HepG2 (cell line): ENCODE measurements at regions not wholly inside any gene's neighbourhood (a gene's known extent, or its start where the extent isn't known, plus 50 kb on each side); places are given as distances from the start of the nearest gene placed in this dataset.

Experiments
- ATAC-seq: fragments of 200-7000 bp; cut with Tn5 transposase; 3 replicates; pipeline ENCODE4 v1.9.1; 2020; ENCODE audit warnings: mild to moderate bottlenecking, moderate library complexity
- BruUV-seq: library from RNA; stranded (reverse); fragments of 400-500 nt; replicated peaks from 2 replicates; lab custom pipeline; 2021; lab: Mats Ljungman, UMichigan
- CTCF ChIA-PET: fragments of 300-600 bp; formaldehyde crosslinking; extraction: SDS; loops from one replicate; lab custom pipeline; 2021; ENCODE audit warnings: low total read pairs, inconsistent platforms, low intra/inter-chr PET ratio; lab: Yijun Ruan, JAX
- POLR2A ChIA-PET: fragments of 350-600 bp; sonication (Branson Sonifier 250); formaldehyde crosslinking; loops from one replicate; lab custom pipeline; 2020; ENCODE audit warnings: antibody characterized with exemption, inconsistent platforms; lab: Yijun Ruan, JAX
- DNase-seq: peaks from one replicate; pipeline ENCODE4 v3.0.0-alpha.2; 2015; ENCODE audit warnings: low spot score
- FAIRE-seq: peaks from 3 replicates; lab custom pipeline; 2011; peaks lifted over from hg19 to GRCh38; lab: Jason Lieb, UNC
- H2AFZ ChIP-seq: one replicate; pipeline ENCODE4 v1.6.1; 2011; ENCODE audit warnings: low read length, inconsistent platforms
- H3K27ac ChIP-seq: fragments of 300-600 bp; 3 replicates; pipeline ENCODE4 v1.8.0; 2011; ENCODE audit warnings: mixed run types, mild to moderate bottlenecking, mixed read lengths, low read length, inconsistent platforms; ENCODE audit not compliant: insufficient read depth; ENCODE audit errors: extremely low read length
- H3K27me3 ChIP-seq, 2 experiments: fragments of 200-600 bp in 1 of 2; 2 replicates in 1 of 2; 3 replicates in 1 of 2; pipeline versions ENCODE4 v1.6.0 to v1.8.0; 2011; ENCODE audit warnings: low read length in 2 of 2, mild to moderate bottlenecking in 2 of 2, moderate library complexity in 2 of 2, inconsistent platforms in 1 of 2; ENCODE audit not compliant: insufficient read depth in 2 of 2, control insufficient read depth in 1 of 2
- H3K36me3 ChIP-seq, 2 experiments: fragments of 200-600 bp in 1 of 2; replicated peaks in 1 of 2; 2 replicates in 1 of 2; 3 replicates in 1 of 2; pipeline versions ENCODE4 v1.5.1 to v1.8.0; 2011; ENCODE audit warnings: low read length in 2 of 2, inconsistent platforms in 1 of 2; ENCODE audit not compliant: insufficient read depth in 2 of 2, control insufficient read depth in 1 of 2
- H3K4me1 ChIP-seq: 2 replicates; pipeline ENCODE4 v1.5.1; 2012; ENCODE audit warnings: low read length, inconsistent platforms; ENCODE audit not compliant: insufficient read depth
- H3K4me2 ChIP-seq: 2 replicates; pipeline ENCODE4 v1.6.0; 2011; ENCODE audit warnings: low read depth, low read length, inconsistent platforms
- H3K4me3 ChIP-seq, 3 experiments: fragments of 200-600 bp in 1 of 3; sonication (generic), shearing (Covaris generic) in 1 of 3; replicated peaks in 1 of 3; 2 replicates each; pipeline ENCODE4 v1.5.1; 2011 to 2016; ENCODE audit warnings: low read length in 3 of 3, inconsistent platforms in 2 of 3, low read depth in 2 of 3, mild to moderate bottlenecking in 2 of 3, control low read depth in 1 of 3, mixed read lengths in 1 of 3; ENCODE audit not compliant: insufficient read depth in 1 of 3
- H3K79me2 ChIP-seq: one replicate; pipeline ENCODE4 v1.6.1; 2011; ENCODE audit warnings: low read length, inconsistent platforms; ENCODE audit not compliant: insufficient read depth
- H3K9ac ChIP-seq: 2 replicates; pipeline ENCODE4 v1.6.0; 2011; ENCODE audit warnings: mild to moderate bottlenecking, low read depth, low read length, inconsistent platforms; ENCODE audit not compliant: insufficient read depth
- H3K9me3 ChIP-seq: 2 replicates; pipeline ENCODE4 v1.5.1; 2012; ENCODE audit warnings: mild to moderate bottlenecking, low read length
- H4K20me1 ChIP-seq: 2 replicates; pipeline ENCODE4 v1.6.0; 2011; ENCODE audit warnings: inconsistent platforms, mild to moderate bottlenecking, low read length, moderate library complexity; ENCODE audit not compliant: insufficient read depth
- BCLAF1 ChIP-seq: fragments of 450-650 bp; IDR thresholded peaks from 2 replicates; pipeline ENCODE4 v1.6.1; 2017; ENCODE audit warnings: mild to moderate bottlenecking
- BRD4 ChIP-seq: sonication (generic); formaldehyde crosslinking; IDR thresholded peaks from 2 replicates; pipeline ENCODE4 v1.4.0; 2020; ENCODE audit warnings: missing genetic modification reagents
- EZH2 ChIP-seq: conservative IDR thresholded peaks from 2 replicates; pipeline ENCODE4 v1.6.1; 2012; ENCODE audit warnings: mild to moderate bottlenecking, low read depth, low read length, moderate library complexity
- JUN ChIP-seq: sonication (generic); formaldehyde crosslinking; IDR thresholded peaks from 2 replicates; pipeline ENCODE4 v1.4.0; 2020; ENCODE audit warnings: mild to moderate bottlenecking, missing genetic modification reagents
- JUND ChIP-seq: sonication (generic); formaldehyde crosslinking; IDR thresholded peaks from 2 replicates; pipeline ENCODE4 v1.8.0; 2022; ENCODE audit warnings: mild to moderate bottlenecking, missing genetic modification reagents
- KLF9 ChIP-seq: IDR thresholded peaks from 2 replicates; pipeline ENCODE4 v1.6.1; 2016; ENCODE audit warnings: low read depth
- MBD4 ChIP-seq: IDR thresholded peaks from 2 replicates; pipeline ENCODE4 v1.6.1; 2012; ENCODE audit warnings: low read length, inconsistent platforms, borderline replicate concordance
- RFX5 ChIP-seq: IDR thresholded peaks from 2 replicates; pipeline ENCODE4 v1.6.1; 2011; ENCODE audit warnings: low read depth, low read length, improper control_type of control experiment
- WIZ ChIP-seq: sonication (generic); formaldehyde crosslinking; IDR thresholded peaks from 2 replicates; pipeline ENCODE4 v1.5.1; 2020; ENCODE audit warnings: mild to moderate bottlenecking, missing genetic modification reagents
- ZFX ChIP-seq: sonication (generic); formaldehyde crosslinking; IDR thresholded peaks from 2 replicates; pipeline ENCODE4 v1.4.0; 2020; ENCODE audit warnings: mild to moderate bottlenecking, low read depth, missing genetic modification reagents, moderate library complexity
- ZNF510 ChIP-seq: sonication (generic); formaldehyde crosslinking; IDR thresholded peaks from 2 replicates; pipeline ENCODE4 v1.4.0; 2020; ENCODE audit warnings: low read depth, mild to moderate bottlenecking, missing genetic modification reagents
- ZNF569 ChIP-seq: sonication (generic); formaldehyde crosslinking; IDR thresholded peaks from 2 replicates; pipeline ENCODE4 v1.5.0; 2020; ENCODE audit warnings: mild to moderate bottlenecking, missing genetic modification reagents, moderate library complexity, borderline replicate concordance
- ZNF660 ChIP-seq: sonication (generic); formaldehyde crosslinking; IDR thresholded peaks from 2 replicates; pipeline ENCODE4 v1.5.1; 2020; ENCODE audit warnings: mild to moderate bottlenecking, low read depth, missing genetic modification reagents, borderline replicate concordance
- ZNF670 ChIP-seq: sonication (generic); formaldehyde crosslinking; IDR thresholded peaks from 2 replicates; pipeline ENCODE4 v1.8.0; 2022; ENCODE audit warnings: mild to moderate bottlenecking, missing genetic modification reagents, borderline replicate concordance
- ZNF841 ChIP-seq: sonication (generic); formaldehyde crosslinking; IDR thresholded peaks from 2 replicates; pipeline ENCODE4 v1.8.1; 2023; ENCODE audit warnings: missing genetic modification reagents, borderline replicate concordance
- WGBS: methylation state at CpG from one replicate; pipeline ENCODE4 v1.1.6; 2017; ENCODE audit warnings: low lambda C conversion rate; 5-methylcytosine and 5-hydroxymethylcytosine counted together
- in situ Hi-C: cut with HindIII; loops from 2 replicates; pipeline ENCODE4 v1.10.0; 2017; ENCODE audit warnings: low pct_unique_long_range_greater_than_20kb; ENCODE audit not compliant: extremely low pct_ligation_motif_present
- intact Hi-C: fragments of 100-400 bp; cut with micrococcal nuclease; formaldehyde crosslinking; loops from one replicate; pipeline ENCODE4 v1.10.0; 2022; ENCODE audit not compliant: unreplicated experiment
- TF ChIP-seq, protein P1 (sequence below): sonication (generic); formaldehyde crosslinking; IDR thresholded peaks from 2 replicates; pipeline ENCODE4 v1.9.0; 2021; ENCODE audit warnings: missing genetic modification reagents, borderline replicate concordance
- TF ChIP-seq, protein P2 (sequence below): sonication (generic); formaldehyde crosslinking; IDR thresholded peaks from 2 replicates; pipeline ENCODE4 v1.4.0; 2020; ENCODE audit warnings: mild to moderate bottlenecking, missing genetic modification reagents
- TF ChIP-seq, protein P3 (sequence below): sonication (generic); formaldehyde crosslinking; IDR thresholded peaks from 2 replicates; pipeline ENCODE4 v1.8.0; 2022; ENCODE audit warnings: mild to moderate bottlenecking, missing genetic modification reagents

- 0% methylated on average over 3 of the region's 3 CpGs for WGBS
Measured at GRCh38 chr5:57551251-57551650, 68.6 kb upstream of the ACTBL2 start.

DNA sequence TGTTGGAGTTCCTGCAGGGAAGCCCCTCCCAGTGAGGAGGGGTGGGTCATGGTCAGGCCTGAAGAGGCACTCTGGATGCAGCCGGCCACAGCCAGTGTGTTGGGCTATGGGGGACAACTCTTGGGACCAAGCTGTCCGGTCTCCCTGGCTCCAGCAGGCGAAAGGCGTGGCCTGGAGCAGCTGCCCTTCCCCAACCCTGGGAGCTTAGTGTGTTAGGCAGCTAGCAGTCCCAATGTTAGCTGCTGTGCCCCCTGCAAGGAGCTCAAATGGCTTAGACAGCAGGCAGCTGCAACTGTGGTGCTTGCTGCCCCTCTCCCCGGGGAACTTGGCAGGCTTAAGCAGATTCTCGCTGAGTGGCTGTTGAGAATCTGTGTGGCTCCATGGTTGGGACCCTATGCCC is 67.5 kb upstream of the ACTBL2 start:
- DNase-seq (no peak), FAIRE-seq (no peak), ATAC-seq (no peak)
- no peak overlapping the region for H3K4me2 ChIP-seq
- in situ Hi-C loops, result no loop called here
- no peaks in the 10 kb centered on the region for H3K79me2 ChIP-seq
- no peaks in the 10 kb centered on the region for H3K27me3 ChIP-seq
- H3K9me3 ChIP-seq, result no peaks in the 10 kb centered on the region
- ChIA-PET POLR2A (no interaction called here), CTCF (no interaction called here)
- H3K9ac ChIP-seq, result no peak overlapping the region
- no peaks in the 10 kb centered on the region for H3K4me1 ChIP-seq
- no peak overlapping the region for H3K27ac ChIP-seq
- no peaks in the 10 kb centered on the region for H3K36me3 ChIP-seq
- H3K4me3 ChIP-seq, result no peak overlapping the region
- H4K20me1 ChIP-seq, result no peaks in the 10 kb centered on the region
- no TSS peak for BruUV-seq
- no peak overlapping the region for H2AFZ ChIP-seq
- intact Hi-C loops, result no loop called here
- no CpG with 5 or more reads among the region's 6 CpGs for WGBS
- TF ChIP-seq BCLAF1 (no peak), ZNF841 (no peak), ZFX (CRISPR knock-in tag) (no peak), JUN (no peak), WIZ (CRISPR knock-in tag) (no peak), ZNF569 (CRISPR knock-in tag) (no peak), BRD4 (CRISPR knock-in tag) (no peak), JUND (CRISPR knock-in tag) (no peak), ZNF510 (CRISPR knock-in tag) (no peak)
- TF ChIP-seq, protein P1, sequence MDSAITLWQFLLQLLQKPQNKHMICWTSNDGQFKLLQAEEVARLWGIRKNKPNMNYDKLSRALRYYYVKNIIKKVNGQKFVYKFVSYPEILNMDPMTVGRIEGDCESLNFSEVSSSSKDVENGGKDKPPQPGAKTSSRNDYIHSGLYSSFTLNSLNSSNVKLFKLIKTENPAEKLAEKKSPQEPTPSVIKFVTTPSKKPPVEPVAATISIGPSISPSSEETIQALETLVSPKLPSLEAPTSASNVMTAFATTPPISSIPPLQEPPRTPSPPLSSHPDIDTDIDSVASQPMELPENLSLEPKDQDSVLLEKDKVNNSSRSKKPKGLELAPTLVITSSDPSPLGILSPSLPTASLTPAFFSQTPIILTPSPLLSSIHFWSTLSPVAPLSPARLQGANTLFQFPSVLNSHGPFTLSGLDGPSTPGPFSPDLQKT, result no peak
- TF ChIP-seq, protein P2, sequence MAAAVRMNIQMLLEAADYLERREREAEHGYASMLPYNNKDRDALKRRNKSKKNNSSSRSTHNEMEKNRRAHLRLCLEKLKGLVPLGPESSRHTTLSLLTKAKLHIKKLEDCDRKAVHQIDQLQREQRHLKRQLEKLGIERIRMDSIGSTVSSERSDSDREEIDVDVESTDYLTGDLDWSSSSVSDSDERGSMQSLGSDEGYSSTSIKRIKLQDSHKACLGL (CRISPR knock-in tag), result no peak
- TF ChIP-seq, protein P3, sequence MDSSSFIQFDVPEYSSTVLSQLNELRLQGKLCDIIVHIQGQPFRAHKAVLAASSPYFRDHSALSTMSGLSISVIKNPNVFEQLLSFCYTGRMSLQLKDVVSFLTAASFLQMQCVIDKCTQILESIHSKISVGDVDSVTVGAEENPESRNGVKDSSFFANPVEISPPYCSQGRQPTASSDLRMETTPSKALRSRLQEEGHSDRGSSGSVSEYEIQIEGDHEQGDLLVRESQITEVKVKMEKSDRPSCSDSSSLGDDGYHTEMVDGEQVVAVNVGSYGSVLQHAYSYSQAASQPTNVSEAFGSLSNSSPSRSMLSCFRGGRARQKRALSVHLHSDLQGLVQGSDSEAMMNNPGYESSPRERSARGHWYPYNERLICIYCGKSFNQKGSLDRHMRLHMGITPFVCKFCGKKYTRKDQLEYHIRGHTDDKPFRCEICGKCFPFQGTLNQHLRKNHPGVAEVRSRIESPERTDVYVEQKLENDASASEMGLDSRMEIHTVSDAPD (CRISPR knock-in tag), result no peak

More at GRCh38 chr5:57551251-57551650, 68.6 kb upstream of the ACTBL2 start:
- Histone ChIP-seq H3K27ac (no peak overlapping the region), H3K4me2 (no peak overlapping the region), H3K9me3 (no peaks in the 10 kb centered on the region), H3K4me1 (no peaks in the 10 kb centered on the region), H3K79me2 (no peaks in the 10 kb centered on the region), H3K36me3 (no peaks in the 10 kb centered on the region), H3K9ac (no peak overlapping the region), H3K27me3 (no peaks in the 10 kb centered on the region), H4K20me1 (no peaks in the 10 kb centered on the region), H3K4me3 (no peak overlapping the region), H2AFZ (no peak overlapping the region)
- FAIRE-seq (no peak), DNase-seq (no peak), ATAC-seq (no peak)
- TF ChIP-seq KLF9 (no peak), RFX5 (no peak), ZNF660 (CRISPR knock-in tag) (no peak), MBD4 (no peak), ZNF670 (no peak), EZH2 (no peak)
- intact Hi-C loops, result no loop called here
- no TSS peak for BruUV-seq
- CTCF ChIA-PET, result no interaction called here
- in situ Hi-C loops, result no loop called here
- POLR2A ChIA-PET, result no interaction called here
